ENCODE measurements at regions not wholly inside any gene's neighbourhood (a gene's known extent, or its start where the extent isn't known, plus 50 kb on each side); places are given as distances from the start of the nearest gene placed in this dataset.

DNA sequence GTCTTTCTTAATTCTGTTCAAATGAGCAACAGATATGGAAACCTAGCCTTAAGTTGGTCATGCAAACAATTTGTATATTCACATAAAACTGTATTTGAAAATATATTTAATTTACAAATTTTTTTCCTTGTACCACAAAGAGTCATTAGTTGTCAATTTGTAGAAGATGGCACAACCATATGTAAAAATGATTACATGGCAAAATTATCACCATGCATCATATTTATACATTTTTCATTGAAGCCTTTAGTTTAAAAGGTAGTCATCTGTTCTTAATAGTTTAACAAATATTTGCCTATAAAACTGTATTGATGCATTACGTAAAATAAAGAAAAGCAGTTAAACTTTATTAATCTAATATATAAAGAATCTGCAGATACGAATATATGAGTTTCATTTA lies 1306.8 kb upstream of the ADGRB3 start:
- TF ChIP-seq, protein P1, sequence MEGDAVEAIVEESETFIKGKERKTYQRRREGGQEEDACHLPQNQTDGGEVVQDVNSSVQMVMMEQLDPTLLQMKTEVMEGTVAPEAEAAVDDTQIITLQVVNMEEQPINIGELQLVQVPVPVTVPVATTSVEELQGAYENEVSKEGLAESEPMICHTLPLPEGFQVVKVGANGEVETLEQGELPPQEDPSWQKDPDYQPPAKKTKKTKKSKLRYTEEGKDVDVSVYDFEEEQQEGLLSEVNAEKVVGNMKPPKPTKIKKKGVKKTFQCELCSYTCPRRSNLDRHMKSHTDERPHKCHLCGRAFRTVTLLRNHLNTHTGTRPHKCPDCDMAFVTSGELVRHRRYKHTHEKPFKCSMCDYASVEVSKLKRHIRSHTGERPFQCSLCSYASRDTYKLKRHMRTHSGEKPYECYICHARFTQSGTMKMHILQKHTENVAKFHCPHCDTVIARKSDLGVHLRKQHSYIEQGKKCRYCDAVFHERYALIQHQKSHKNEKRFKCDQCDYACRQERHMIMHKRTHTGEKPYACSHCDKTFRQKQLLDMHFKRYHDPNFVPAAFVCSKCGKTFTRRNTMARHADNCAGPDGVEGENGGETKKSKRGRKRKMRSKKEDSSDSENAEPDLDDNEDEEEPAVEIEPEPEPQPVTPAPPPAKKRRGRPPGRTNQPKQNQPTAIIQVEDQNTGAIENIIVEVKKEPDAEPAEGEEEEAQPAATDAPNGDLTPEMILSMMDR (IDR thresholded peaks at IDR 0.05; ENCODE audit: poor library complexity), result no peak
- no peak for TF ChIP-seq EZH2 (IDR thresholded peaks at IDR 0.05; ENCODE audit: borderline replicate concordance)

Data from hepatocyte (in vitro differentiated cells).